NCI-H146 (cell line): ENCODE measurements at regions not wholly inside any gene's neighbourhood (a gene's known extent, or its start where the extent isn't known, plus 50 kb on each side); places are given as distances from the start of the nearest gene placed in this dataset.

ENCODE experiments used
- DNase-seq: peaks from one replicate; lab custom pipeline; 2025; lab: John Stamatoyannopoulos, UW

DNA sequence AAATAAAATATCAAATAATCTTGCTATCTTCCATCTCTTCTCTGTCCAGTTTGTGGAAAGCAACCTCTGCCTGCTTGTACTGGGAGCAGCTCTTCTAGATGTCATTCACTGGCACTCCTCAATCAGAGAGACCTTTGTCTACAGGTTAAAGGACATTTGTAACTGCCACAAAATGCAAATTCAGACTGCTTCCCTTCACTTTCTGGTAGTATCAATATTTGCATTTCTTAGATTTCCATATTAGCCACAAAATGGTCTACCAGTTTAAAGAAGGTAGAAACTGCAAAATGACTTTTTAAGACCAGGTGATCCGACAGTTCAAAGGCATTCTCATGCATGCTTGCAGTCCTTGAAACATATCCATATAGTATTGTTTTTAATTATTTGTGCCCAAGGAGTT lies 51.7 kb upstream of the RCN1 start:
- no peak for DNase-seq

DNA sequence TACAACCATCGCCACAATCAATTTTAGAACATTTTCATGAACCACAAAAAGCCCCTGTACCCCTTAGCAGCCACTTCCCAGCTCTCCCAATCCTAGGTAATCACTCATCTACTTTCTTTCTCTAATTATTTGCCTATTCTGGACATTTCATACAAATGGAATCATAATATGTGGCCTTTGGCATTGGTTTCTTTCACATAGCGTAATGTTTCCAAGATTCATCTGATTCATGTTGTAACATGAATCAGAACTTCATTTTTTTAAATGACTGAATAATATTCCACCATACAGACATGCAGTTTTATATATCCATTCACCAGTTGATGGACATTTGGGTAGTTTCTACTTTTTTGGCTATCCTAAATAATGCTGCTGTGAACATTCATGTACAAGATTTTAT lies 56.2 kb upstream of the RCN1 start:
- DNase-seq: no peak

DNA sequence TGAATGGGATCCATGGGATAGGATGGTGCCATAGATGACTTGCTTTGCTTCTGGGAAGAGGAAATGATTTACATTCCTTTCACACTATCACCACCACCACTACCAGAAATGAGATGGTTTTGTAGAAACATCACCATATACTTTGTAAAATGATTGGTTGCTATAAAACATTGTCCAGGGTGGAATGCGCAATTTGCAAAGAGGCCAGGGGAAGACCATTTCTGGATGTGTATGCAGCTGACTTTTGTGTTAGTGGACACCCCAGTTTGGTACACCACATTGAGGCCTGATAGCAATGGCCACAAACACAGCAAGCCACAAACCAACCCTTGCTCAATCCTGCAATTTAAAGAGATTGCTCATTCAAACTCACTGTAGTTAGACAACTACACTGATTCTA lies 56.7 kb upstream of the RCN1 start:
- DNase-seq: no peak

DNA sequence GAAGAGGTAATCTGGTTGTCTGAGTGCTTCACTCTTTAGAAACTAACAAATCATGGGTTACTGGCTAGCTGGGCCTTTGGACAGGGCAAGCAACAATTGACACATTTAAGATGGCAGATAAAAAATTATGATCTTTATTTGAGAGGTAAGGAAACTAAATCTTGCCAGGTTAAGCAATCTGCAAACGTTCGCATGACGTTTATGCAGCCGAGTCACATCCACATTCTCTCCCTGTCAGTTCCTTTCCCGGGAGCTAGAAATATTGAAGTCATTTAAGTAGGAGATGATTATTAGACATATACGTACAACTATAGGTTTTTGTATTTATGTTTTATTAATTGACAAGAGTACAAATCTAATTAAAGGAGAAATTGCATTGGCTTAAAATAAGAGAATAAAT lies 57.4 kb upstream of the RCN1 start:
- no peak for DNase-seq

DNA sequence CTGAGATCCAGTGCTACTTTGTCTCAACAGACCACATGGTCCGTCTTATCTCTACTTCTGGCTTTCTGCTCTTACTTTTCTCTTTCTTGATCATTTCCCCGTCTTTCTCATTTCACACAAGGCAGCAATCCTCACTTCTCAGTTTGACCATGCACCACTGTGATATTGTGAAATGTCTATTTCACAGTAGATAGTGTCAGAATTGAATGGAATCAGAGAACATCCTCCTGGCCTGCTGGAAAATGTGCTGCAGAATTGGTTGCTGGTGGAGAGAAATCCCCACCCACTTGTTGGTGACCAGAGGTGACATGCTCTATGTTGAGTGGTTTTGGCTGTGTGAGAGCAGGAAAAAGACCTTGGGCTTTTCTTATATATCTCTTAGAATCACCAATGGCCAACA lies 57.8 kb upstream of the RCN1 start:
- DNase-seq: no peak

DNA sequence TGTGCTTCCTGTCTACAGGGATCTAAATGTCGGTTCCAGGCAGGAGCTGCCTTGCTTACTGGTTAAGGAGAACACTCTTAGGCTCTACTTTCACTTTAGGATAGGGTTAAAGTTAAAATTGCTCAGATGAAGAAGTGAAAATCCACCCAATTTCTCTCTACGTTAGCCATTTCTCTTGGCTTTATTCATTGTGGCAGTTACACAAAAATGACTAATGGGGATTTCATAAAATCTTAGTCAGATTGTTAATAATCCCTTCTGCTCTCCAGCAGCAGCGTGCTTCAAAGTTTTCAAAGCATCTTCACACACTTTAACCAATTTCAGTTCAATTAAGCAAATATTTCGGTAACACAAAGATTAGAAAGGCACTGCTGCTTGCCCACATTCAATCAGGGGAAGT lies 58.4 kb upstream of the RCN1 start:
- DNase-seq: no peak

DNA sequence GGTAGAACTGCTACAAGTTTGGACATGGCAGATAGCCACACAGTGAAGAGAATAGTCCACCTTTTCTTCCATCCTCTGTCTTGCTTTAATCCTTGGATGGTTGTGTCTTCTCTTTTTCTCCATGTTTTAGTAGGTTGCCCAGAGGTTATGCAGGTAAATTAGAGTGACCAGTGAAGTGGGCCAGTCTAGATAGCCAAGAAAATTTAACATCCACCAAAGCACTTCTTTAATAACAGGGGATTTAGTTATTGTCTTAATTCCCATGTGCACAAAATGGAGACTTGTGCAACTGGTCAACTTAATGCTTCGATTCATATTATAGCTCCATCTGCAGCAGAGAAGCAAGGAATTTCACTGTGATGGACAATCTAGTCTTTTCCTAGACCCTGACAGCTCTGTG lies 58.8 kb upstream of the RCN1 start:
- DNase-seq: no peak

DNA sequence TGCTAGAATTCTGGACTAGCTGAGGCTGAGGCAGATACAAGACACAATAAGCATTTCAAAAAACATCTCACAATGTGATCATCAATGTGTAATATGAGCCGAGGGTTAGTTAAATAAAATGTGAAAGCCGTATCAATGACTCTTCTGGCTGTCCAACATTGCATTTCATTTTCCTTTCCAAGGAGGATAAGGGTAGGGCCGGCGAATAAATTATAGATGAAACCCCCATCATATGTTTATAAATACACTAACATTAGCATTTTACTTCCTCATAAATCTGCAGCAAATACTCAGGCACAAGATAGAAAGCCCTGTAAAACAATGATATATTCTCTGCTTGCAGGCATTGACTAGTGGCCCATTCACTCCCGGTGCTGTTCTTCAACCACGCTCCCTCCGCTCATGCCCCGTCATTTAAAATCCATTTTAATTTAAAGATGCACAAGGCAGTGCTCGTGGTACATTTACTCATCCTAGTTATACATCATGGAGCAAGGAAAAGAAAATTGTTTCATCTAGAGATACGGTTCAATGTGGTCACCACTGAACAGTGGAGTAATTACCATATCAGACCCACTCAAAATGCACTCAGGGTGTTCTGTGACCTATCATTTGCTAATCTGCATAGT lies 59.9 kb upstream of the RCN1 start:
- no peak for DNase-seq

DNA sequence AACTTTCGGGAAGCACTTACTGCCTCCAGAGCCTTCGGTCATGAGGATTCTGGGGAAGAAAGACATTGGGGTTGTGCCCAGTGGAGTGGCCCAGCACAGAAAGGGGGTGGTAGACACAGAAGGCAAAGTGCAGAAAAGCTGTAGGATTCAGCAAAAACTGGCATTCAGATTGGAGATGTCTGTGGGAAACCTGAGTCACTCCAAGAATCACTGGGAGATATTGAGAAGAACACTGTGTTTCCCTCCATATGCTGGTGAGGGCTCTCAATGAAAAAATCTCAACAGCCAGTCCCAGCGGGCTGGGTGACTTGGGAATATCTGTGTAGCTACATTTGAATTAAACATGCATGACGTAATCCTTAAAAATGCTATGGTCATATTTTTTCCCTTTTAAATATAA lies 61.2 kb upstream of the RCN1 start:
- DNase-seq: no peak

DNA sequence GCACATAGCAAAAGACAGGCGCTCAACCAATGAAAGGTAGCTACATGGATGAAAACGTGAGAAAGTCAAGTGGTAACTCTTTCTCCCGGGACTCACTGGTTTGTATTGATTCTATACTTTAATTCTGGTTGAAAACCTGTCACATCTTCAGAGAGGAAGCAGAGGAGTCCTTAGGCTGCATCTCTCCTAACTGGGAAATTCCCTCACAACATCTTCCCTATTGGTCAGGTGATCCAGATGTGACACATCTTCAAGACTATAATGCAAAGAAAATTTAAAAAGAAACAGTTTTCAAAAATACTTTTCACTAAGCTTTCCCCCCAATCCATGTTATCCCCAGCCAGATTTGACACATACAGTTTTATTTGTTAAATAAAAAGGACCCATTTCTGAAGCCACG lies 62.7 kb upstream of the RCN1 start:
- DNase-seq: no peak

DNA sequence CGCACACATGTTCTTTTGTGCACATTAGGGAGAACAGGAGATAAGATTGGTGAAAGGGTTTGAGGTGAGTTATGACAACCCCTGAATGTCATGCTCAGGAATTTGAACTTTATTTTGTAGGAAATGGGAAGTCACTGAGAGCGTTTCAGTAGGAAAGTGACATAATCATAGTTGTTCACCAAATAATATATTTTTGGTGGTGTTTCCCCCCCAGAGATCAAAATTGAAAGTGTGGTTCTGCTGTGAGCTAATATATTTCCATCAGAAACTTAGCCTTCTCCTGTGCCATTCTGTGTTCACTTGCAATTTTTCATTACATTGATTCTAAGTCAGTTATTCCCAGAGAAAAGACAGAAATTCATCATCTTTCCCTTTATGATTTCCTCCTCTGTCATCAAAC lies 64.1 kb upstream of the RCN1 start:
- no peak for DNase-seq

DNA sequence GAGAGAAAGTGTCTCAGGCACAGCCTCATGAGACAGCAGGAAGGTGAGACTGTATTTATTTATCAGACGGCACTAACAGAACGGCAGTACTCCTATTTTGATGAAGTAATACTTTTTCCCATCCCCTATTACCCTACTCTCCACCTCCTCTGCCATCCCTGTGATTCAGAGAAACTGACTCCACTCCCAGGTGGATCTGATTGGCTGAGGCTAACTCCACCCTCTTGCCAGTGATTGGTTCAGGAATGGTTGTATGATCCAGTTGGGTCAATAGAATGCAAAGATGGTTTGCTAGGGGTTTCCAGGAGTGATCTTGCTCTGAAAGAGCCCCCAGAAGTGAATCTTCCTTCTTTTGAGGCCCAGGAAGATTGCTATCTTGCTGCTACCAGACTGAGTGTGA lies 65.9 kb upstream of the RCN1 start:
- no peak for DNase-seq

DNA sequence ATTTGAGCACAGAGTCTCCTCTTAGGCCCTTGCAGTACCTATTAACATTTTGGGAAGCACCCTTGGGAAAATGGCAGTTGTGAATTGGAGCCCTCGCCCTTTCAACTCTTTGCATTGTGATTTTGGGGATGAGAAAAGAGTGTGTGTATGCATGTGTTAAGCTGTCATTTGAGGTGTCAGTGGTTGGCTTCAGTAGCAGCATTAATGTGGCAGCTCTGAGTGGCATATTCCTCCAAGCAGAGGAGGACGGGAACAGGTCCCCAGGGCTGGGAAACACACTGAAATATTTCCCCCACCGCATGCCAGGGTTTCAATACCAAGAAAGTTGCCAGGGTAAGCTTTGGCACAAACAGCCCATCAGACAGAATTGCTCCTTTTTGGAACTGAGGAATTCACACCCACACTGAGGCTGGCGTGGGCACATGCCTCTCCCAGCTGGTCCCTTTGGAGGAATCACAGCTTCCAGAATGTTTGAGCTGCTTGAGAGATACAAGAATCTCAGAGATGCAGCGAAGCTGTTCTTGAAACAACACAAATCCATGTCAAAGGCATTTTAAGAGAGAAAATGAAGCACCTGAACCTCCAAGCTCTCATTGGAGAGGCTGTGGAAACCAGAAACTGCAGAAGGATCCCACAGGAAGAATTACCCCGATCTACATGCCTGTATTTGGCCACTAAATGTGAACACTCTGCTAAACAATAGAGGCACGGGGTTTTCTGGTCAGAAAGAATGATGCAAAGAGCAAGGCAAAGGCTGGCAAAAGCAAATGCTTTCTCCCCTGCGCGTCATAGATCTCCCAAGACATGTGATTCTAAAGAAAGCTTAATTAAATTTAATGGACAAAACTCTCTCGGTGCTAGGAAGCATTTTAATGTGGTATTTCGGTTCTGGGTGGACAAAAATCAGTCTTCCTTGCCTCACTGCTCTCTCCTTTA lies 67.2 kb upstream of the RCN1 start:
- DNase-seq: no peak

DNA sequence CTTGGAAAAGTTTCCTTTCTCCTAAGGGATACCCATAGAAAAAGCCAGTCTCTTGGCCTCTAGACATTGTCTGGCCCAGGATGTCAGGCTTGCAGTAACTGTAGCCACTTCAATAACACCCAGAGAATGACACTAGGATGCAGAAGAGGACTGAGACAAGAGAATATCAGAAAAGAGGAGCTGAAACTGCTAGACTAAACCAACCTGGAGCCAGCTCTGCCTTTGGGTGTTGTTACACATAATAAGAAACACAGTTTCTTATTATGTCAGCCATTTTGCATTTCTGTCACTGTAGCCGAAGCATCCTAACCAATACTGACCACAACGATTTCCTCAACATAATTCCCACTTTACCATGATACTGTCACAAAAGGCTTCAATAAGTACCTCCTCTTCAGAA lies 72.2 kb upstream of the RCN1 start:
- DNase-seq: no peak

DNA sequence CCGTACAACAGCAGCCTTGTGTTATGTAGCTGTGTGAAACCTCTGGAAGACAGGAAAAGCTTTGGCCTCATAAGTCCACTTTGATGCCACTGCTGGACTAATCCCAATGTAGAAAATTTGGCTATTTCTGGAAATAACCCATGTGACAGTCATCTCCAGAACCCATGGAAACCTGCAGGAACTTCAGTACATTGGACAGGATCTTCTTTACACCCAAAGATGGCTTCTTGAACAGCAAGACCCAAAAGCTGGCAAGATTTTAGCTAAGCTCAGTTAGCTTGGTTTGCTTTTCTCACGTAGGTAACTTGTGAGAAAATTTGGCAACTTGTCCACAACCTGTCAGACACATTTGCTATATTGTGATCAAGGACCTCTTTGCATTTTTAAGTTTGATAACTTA lies 74.8 kb upstream of the RCN1 start:
- DNase-seq: no peak

DNA sequence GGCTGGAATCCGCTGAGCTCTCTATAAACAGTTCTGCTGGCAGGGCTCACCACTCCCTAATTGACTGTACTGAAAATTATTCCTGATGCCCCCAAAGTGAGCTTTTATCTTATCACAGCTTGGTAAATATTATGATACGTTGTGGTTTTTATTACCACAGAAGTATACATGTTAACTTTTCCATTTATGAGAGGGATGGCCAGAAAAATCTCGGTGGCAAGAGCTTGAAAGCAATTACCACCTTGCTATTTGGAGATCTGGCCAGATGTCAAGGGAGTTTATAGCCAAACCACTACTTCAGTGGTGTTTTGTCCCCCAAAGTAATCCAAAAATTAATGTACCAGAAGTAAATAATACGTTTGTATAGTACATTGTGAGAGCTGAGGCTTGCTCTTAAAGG lies 75.4 kb upstream of the RCN1 start:
- no peak for DNase-seq

DNA sequence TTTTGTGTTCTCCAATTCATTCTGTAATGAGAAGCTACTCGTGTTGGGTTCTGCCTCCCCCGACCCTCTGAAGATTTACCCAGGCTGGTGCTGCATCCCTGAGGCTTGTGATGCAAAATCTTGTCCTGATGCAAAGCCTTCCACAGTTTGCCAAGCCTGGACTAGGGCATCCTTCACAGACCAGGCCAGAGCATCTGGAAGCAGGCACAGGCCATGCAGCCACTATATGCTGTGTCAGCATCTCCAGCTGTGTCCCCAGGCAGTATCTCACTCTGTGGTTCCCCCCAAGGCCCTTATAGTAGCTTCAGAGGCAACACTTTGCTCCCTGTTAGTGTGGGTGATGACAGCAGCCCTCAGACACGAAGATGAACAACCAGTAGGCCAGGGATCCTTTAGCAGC lies 77.3 kb upstream of the RCN1 start:
- DNase-seq: no peak

DNA sequence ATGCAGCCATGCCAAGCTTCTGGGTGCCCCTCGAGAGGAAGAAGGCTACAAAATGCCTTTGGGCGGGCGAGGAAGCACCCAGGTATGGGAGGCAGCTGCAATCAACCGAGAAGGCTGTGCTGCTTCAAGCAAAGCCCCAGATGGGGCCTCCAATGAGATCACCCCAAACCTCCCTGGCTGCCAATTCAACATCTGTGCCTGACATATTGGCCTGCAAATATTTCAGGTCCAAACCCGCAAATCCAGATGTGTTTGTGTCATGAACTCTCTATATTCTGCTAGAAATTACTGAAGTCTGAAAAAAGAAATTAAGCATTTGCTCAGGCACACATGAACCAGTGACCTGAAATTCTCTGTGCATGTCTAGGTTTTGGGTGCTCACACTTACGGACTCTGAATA lies 78.8 kb upstream of the RCN1 start:
- no peak for DNase-seq

DNA sequence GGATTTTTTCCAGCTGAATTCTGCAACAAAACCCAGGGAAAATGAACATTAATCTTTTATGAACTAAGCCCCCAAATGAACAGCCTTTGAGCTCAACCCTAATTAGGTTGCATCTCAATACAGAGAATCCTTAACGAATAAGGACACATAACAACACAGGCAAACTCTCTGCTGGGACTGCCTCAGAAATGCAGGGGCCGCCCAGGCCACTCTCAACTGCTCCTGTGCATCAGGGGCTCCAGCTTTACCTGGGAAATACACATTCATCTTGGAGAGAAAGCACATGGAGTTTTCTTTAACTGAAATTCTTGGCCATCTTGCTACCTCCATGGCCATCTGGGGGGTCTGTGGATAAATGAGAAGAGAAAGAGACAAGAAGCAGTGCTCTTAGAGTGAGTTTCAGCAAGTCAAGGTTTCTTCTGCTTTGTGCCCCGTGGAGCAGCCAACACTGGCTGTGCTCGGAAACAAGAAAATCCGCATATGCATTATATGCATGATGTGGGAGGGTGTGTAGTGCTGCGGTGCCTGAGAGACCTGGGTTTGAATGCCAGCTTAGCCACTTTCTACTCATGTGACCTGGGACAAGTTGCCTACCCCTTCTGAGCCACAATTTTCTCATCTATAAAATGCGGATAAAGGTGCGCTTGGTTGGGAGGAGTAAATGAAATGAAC lies 81.9 kb upstream of the RCN1 start:
- DNase-seq: no peak

DNA sequence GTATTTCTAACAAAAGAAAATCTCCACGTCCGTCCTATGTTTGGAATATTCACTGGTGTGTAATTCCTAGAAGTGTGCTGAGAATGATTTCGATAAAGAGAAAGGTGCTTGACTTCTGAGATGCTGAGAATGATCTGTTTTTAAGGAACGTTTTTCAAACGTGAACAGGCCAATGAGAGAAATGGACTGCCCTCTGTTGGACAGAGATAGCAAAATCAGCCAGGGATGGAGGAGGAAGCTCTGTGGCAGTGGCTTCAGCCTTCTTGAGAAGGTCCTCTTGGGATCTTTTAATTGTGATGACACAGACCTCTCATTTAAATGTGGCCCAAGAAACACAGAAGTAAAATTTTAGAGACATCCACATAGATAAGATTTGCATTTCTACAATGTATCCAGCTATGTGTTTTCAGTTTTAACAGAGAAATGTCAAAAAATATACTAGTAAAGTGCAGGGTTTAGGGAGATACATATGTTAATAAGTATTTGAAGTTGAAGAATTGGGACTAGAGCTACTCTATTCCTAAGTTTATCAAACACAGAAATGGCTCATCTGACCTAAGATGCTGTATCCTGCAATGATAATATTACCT lies 84.0 kb upstream of the RCN1 start:
- DNase-seq: peak; percentile 37

DNA sequence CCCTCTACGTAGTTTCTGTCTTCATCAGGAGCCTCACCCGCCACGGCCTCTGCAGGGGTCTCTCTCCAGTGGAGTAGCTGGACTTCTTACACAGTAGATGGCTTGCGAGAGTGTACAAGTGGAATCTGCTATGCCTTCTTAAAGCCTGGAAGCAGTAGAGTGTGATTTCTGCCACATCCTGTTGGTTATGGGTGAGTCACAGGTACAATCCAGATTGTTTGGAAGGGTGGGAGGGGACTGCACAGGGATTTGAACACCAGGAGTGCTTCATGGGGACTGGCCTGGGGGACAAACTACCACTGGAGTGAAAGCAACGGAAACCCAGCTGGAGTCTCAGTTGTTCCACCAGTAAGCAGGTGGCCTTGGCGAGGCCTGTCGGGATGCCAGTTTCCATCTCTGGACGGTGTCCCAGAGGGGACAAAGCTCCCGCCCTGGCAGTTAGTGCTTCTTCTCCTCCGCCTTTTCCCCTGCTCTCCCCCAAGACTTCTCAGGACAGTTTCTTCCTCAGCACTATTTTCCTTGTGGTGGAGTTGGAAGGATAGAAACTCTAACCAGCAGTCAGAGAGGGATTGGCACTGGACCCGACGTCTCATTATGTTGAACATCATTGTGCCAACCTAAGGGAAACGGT lies 85.0 kb upstream of the RCN1 start:
- no peak for DNase-seq

DNA sequence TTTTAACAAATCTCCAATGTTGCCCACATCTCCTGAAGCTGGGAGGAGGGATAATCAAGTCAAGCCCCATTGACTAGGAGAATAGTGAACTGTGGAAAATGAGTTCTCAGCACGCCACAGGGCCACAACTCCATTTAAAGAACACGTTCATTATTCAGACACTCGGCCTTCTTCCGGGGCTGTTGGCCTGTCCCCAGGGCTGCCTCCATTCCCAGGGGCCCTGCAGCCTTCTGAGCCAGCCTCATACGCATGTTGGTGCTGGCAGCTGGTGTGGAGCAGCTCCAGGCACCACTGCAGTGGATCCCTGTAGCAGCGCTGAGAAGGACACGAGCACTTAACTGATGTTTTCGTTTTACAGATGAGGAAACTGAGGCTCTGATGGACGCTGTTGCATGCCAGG lies 87.5 kb upstream of the RCN1 start:
- DNase-seq: no peak
